Sigmoid colon (tissue), 4 donors: ENCODE measurements at regions not wholly inside any gene's neighbourhood (a gene's known extent, or its start where the extent isn't known, plus 50 kb on each side); places are given as distances from the start of the nearest gene placed in this dataset.

Experiments
- EP300 ChIP-seq, 4 donors: sonication (generic); formaldehyde crosslinking; IDR thresholded peaks; one replicate each; pipeline ENCODE4 v1.6.1; 2017; ENCODE audit warnings: antibody characterized with exemption in 4 of 4
- POLR2A ChIP-seq, 2 donors: fragments of 450-650 bp; IDR thresholded peaks; one replicate each; pipeline ENCODE4 v1.6.1; 2016; ENCODE audit warnings: antibody characterized with exemption in 2 of 2, mild to moderate bottlenecking in 2 of 2, moderate library complexity in 2 of 2
- POLR2AphosphoS5 ChIP-seq, 4 donors: sonication (generic); formaldehyde crosslinking; IDR thresholded peaks; one replicate each; pipeline ENCODE4 v1.6.1; 2017; ENCODE audit warnings: antibody characterized with exemption in 4 of 4
- TF ChIP-seq, protein P1 (sequence below), 4 experiments: fragments of 450-650 bp in 3 of 4; fragments of 200-600 bp in 1 of 4; IDR thresholded peaks; one replicate each; pipeline ENCODE4 v1.5.1; 2016 to 2019; ENCODE audit warnings: antibody characterized with exemption in 4 of 4, mild to moderate bottlenecking in 3 of 4, moderate library complexity in 2 of 4

DNA sequence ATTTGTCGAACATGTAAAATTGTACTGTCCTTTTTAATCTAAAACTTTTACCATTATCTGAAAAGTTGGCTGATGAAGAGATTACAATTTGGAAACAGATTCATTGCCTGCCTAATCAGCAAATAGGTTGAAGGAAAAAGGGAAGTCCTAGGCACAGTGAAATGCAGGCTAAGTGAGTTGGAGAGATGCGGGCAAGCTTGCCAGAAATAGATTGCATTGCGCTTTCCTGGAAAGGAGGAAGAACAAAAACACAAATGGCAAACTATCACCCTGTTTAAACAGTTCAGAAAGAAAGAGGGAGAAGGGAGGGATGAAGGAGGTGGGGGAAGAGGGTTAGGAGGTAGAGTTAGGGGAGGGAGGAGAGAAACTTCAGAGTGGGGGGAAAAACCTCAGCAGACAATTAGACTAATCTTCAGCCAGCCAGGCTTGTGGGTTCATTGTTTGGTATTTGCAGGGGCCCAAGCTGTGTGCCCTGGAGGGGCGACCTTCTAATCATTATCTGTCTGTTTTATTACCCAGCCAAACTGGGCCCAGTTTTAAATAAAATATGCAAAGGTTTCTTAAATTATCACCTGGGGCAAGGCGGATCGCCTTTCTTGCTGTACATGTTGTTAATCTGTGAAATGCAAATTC, 465.2 kb downstream of the TFAP2B start:
- TF ChIP-seq POLR2A (IDR thresholded peaks at IDR 0.05) (no peak), EP300 (IDR thresholded peaks at IDR 0.05) (no peak), POLR2AphosphoS5 (IDR thresholded peaks at IDR 0.05) (no peak)
- TF ChIP-seq, protein P1, sequence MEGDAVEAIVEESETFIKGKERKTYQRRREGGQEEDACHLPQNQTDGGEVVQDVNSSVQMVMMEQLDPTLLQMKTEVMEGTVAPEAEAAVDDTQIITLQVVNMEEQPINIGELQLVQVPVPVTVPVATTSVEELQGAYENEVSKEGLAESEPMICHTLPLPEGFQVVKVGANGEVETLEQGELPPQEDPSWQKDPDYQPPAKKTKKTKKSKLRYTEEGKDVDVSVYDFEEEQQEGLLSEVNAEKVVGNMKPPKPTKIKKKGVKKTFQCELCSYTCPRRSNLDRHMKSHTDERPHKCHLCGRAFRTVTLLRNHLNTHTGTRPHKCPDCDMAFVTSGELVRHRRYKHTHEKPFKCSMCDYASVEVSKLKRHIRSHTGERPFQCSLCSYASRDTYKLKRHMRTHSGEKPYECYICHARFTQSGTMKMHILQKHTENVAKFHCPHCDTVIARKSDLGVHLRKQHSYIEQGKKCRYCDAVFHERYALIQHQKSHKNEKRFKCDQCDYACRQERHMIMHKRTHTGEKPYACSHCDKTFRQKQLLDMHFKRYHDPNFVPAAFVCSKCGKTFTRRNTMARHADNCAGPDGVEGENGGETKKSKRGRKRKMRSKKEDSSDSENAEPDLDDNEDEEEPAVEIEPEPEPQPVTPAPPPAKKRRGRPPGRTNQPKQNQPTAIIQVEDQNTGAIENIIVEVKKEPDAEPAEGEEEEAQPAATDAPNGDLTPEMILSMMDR (IDR thresholded peaks at IDR 0.05), result no peak
